ENCODE measurements at regions not wholly inside any gene's neighbourhood (a gene's known extent, or its start where the extent isn't known, plus 50 kb on each side); places are given as distances from the start of the nearest gene placed in this dataset.

DNA sequence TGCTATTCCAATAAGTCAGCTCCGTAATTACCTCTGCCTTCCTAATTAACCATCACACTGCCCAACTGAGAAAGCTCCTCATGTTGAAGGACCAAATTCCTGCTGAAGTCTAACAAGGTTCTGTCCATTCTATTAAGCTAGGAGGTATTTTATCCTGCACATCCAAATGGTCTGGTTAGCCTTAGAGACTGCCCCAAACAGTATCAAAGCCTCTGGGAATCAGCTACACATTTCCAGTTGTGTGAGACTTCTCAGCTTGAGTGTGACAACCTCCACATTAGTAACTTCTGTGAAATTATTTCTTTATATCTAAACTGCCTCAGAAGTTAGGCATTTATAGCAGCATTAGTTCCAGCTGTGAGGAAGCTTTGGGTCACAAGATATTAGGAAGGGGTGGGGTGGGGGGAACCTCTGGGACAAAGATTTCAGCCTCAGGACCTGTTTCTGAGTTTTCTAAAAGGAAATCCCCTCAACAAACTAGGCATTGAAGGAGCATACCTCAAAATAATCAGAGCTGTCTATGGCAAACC lies 150.5 kb upstream of the DUSP10 start:
- in situ Hi-C loops (cut with MboI; ENCODE audit: low pct_unique_long_range_greater_than_20kb, low sequenced_read_pairs), result no loop called here
- DNase-seq, result no peak

DNA sequence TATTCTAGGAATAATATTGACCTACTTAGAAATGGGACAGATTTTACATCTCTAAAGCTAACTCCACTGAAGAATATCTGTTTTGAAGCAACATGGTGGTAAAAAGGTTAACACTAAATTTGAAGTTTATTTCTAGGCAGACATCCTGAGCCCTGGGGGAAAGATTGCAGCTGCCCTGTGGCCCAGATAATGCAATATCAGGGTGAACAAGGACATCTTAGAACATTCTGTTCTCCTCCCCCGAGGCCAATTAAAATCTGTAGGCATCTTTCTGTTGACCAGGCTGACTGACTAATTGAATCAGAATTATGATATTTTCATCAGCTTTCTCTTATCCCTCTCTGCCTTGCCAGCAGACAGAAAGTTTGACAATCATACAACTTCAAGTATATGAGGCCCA lies 149.8 kb upstream of the DUSP10 start:
- in situ Hi-C loops (cut with MboI; ENCODE audit: low pct_unique_long_range_greater_than_20kb, low sequenced_read_pairs), result no loop called here
- no peak for DNase-seq

DNA sequence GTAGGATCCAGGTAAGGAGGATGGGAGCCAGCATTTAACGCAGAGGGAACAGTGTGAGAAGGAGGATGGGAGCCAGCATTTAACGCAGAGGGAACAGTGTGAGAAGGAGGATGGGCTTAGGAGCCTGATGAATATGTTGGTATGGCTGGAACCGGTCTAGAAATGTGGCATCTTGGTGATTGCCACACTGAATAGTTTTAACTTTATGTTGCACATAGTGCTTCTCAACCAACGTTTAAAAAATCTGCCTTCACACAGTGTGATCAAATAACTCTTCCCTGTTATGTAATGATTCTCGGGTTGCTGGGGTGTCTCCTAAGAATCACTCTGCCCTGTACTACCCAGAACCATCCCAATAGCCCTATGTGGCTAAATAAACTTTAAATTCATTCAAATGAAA lies 146.9 kb upstream of the DUSP10 start:
- in situ Hi-C loops (cut with MboI; ENCODE audit: low pct_unique_long_range_greater_than_20kb, low sequenced_read_pairs), result no loop called here
- DNase-seq, result no peak

DNA sequence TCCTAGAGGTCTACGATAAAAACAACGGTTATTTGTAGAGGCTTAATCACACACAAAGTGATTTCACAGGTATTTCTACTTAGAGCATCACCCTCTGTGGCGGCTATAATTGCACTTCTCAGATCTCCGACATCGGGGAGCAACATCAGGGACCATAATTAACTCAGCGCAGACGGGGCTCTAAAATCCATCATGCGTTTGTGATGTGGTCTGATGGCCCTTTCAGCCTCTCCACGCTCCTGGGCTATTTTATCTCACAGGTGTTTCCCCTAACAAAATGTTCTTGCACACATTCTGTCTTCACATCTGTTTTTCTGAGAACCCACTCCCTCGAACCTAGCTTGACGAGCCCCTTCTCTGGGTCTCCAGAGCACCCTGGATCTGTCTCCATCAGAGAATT lies 146.3 kb upstream of the DUSP10 start:
- no peak for DNase-seq
- in situ Hi-C loops (cut with MboI; ENCODE audit: low pct_unique_long_range_greater_than_20kb, low sequenced_read_pairs), result no loop called here

DNA sequence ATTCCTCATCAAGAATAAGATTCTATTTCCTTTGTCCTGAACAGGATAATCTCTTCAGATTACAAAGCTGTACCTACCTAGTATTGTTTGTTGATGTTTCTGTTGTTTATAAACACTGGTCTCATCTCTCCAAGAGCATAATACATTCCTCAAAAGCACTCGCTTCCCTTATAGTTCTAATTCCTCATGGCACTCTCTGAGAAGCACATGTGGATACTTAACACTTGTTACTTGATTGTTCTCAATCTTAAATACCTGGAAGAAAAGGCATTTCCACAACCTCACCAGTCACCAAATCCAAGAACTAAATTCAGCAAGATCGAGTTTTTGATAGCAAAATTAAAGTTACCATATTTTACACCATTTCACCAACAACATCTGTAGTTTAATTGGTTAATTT lies 145.9 kb upstream of the DUSP10 start:
- in situ Hi-C loops (cut with MboI; ENCODE audit: low pct_unique_long_range_greater_than_20kb, low sequenced_read_pairs), result no loop called here
- no peak for DNase-seq

DNA sequence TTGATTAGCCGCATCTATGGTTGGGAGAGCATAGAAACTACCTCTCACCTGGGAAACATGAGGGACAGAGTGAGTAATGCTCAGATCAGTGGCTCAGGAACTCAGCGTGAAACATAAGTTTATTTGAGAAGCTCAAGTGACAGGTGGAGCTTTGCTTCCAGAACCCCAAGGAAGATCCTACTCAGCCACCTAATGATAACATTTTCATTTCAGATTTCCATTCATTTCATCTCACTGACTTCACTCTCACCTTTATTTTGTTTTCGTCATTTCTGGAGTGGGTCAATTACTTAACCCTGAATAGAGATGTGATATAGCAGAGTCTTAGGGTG lies 145.5 kb upstream of the DUSP10 start:
- in situ Hi-C loops (cut with MboI; ENCODE audit: low pct_unique_long_range_greater_than_20kb, low sequenced_read_pairs), result no loop called here
- DNase-seq, result no peak

DNA sequence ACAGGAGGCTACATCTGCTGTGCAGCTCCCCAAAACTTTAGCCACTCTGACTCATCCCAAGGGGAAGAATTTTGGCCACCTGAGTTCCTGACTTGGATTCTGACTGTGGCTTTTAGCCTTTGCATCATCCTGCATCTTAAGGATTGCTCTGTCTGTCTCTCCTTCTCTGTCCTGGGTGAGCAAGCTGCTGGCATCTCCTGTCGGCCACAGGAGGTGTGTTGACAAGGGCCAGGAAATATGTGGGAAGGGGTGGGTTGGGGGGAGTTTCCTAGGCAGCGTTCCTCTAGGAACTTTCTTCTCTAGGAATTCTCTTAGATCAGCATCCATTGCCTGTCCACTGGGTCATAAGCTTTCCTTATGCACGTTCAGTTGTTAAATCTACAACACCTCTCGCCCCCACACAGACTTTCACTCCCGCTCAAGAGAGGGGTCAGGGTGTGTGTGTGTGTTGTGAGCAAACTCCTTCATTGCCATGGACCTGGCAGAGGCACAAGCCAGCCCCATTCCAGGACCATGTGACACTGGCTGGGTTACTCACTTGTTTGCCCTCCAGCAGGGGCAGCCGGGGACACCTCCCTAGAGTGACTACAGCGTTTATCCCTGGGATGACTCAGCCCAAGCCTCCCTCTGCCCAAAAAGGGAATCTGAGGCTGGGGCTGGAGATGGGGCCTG lies 145.0 kb upstream of the DUSP10 start:
- in situ Hi-C loops (cut with MboI; ENCODE audit: low pct_unique_long_range_greater_than_20kb, low sequenced_read_pairs), result no loop called here

DNA sequence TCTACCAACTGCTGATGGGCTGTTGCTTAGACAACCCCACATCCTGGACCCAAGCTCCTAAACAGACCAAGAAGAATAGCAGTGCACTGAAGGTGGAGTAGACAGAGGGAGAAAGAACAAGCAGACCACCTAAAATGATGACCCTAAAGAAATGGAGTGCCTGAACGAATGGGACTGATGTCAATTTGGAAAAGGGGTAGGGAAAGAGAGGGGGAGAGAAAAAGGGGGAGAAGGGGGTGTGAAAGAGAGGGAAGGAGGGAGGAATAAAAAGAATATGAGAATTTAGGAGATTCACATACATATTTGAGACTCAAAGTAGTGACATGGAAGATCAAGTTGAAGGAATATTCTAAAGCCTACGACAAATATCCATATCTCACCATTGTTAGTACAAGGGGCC lies 144.4 kb upstream of the DUSP10 start:
- DNase-seq, result no peak
- in situ Hi-C loops (cut with MboI; ENCODE audit: low pct_unique_long_range_greater_than_20kb, low sequenced_read_pairs), result no loop called here

More for the DNA sequence above, 145.0 kb upstream of the DUSP10 start:
- DNase-seq, result no peak

DNA sequence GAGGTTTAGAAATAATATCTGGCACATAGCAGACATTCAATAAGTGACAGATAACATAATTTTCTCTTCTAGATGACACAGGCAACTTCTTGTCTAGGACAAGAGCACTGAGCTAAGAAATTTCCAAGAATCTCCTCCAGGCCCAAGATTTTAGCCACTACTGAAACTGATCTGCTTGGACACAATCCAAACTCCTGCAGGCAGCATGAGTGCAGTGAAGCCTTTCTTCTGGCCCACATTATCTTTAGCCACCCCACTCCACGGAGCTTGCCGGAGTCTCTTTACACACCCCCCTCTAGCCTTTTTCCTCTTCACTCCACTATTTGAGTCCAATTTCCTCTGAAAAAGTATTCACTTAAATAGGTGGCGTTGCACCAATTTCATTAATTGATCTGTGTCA lies 142.9 kb upstream of the DUSP10 start:
- no peak for DNase-seq
- in situ Hi-C loops (cut with MboI; ENCODE audit: low pct_unique_long_range_greater_than_20kb, low sequenced_read_pairs), result no loop called here

DNA sequence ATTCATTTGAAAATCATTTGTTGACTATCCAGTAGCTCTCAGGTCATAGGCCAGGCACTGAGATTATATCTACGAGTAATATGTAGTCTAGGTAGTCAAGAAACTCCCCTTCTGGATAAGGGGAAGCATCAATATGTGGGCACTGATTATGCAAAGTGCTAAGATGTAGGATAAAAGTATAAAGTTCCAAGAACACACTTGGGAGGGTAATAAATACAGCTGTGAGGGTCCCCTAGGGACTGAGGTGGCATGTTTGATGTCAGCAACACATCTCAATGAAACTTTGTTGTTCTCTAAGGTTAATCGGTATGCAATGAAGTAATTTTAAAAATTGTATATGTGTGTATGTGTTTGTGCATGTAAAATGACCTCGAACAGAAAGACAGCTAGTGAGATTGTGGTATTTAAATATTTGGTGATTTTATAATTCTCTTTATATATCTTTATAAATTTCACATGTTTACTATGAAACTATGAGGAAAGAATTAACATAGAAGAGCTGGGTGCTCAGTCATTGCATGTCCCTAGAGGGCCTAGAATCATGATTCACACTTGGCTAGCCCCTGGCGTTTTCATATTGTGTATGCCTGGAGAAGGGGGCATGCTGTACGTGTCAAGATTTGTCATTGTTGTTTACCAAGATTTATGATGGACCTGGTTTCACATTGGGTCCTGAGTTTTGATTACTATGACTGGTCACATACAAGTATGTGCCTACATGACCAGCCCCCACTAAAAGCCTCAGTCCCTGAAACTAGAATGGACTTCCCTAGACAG lies 140.1 kb upstream of the DUSP10 start:
- in situ Hi-C loops (cut with MboI; ENCODE audit: low pct_unique_long_range_greater_than_20kb, low sequenced_read_pairs), result no loop called here
- DNase-seq, result no peak

DNA sequence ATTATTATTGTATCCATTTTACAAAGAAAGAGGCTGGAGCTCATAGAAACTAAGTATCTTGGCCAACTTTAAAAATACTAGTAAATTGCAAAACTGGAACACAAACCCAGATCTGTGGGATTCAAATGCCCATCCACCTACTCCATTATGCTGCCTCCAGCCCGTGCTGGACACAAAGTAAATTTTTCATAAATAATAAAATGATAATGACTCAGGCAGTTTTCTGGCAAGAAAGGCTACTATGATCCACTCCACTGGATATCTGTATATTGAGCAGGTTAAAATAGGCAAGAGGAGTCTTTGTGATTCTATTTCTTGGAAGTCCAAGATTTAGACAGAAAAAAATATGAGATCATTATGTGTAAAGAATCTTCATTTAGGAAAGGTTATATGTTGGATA lies 138.3 kb upstream of the DUSP10 start:
- in situ Hi-C loops (cut with MboI; ENCODE audit: low pct_unique_long_range_greater_than_20kb, low sequenced_read_pairs), result no loop called here
- no peak for DNase-seq

DNA sequence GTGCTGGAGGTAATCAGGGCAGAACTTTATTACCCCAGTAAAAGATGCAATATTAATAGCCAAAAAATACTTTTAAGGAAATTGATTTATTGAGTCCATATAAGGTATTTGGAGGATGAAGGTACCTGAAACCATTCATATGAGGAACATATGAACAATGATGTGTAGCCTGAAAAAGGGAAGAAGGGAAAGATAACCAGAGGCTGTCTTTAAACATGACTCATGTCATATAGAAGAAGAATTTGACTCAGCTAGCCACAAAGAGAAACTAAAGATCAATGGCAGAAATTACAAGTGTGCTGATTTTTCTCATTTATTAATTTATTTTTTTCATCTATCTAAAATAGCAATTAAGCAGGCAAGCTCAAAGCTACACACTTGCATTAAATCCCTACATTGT lies 136.2 kb upstream of the DUSP10 start:
- in situ Hi-C loops (cut with MboI; ENCODE audit: low pct_unique_long_range_greater_than_20kb, low sequenced_read_pairs), result no loop called here
- no peak for DNase-seq

DNA sequence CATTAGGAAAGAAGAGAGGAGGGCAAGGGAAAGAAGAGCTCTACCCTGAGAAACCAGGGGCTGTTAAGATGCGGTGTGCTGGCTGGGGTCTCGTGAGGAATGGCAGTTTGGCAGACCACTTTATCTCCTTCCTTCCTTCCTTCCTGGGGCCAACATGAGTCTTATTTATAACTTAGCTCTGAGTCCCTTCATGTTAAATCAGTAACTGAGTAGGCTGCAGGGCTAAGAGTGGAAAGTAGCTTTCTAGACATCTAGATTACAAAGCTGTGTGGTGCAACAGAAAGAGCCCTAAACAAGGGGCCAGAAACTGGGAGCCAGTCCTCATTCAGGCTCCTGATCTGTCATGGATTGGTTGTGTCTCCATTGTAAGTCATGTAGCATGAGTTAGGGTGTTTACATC lies 135.4 kb upstream of the DUSP10 start:
- in situ Hi-C loops (cut with MboI; ENCODE audit: low pct_unique_long_range_greater_than_20kb, low sequenced_read_pairs), result no loop called here
- DNase-seq, result no peak

DNA sequence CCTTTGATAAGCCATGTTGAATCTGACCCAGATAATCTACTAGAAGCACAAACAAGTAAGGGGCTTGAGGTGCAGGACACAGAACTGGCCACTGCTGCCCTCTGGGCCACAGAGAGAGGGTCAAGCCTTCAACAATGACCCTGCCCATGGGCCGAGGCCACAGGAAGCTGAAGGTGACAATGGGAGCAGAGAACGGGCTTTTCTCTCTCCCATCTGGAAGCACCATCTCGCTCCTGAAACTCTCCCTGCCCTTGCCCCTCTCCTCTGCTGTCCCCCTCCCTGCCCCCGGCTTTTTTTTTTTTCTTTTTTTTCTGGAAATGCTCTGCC lies 133.1 kb upstream of the DUSP10 start:
- in situ Hi-C loops (cut with MboI; ENCODE audit: low pct_unique_long_range_greater_than_20kb, low sequenced_read_pairs), result no loop called here
- DNase-seq, result no peak

DNA sequence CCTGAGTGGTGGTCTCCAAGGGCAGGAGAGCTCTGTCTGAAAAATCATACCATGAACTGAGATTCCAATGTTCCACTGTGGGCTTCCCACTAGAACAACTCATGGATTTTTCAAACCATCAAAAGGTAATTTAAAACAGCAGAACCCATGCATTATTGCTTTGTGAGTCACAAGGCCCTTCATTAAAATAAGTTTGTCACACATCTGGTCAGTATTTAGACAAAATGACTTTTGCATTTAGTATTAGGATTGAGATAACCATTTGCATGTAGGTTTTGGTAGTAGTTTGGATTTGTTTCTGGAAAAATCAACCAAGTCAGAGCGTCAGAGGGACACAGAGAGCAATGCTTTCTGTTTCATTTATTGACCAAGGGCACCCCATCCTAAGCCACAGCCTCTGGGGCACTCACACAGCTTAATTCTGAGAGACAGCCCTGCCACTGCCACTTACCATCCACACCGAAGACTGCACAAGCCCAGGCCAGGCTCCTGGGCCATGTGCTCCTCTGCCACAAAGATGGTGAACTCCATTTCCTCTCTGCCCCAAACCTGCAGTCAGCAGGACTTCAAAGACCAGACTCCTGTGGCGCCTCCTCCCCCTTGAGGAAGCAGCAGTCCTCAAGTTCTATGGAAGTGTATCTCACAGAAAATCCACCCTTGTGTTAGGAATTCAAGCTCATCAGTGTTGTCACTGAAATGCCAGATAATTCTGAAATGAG lies 132.6 kb upstream of the DUSP10 start:
- in situ Hi-C loops (cut with MboI; ENCODE audit: low pct_unique_long_range_greater_than_20kb, low sequenced_read_pairs), result no loop called here
- DNase-seq, result no peak

DNA sequence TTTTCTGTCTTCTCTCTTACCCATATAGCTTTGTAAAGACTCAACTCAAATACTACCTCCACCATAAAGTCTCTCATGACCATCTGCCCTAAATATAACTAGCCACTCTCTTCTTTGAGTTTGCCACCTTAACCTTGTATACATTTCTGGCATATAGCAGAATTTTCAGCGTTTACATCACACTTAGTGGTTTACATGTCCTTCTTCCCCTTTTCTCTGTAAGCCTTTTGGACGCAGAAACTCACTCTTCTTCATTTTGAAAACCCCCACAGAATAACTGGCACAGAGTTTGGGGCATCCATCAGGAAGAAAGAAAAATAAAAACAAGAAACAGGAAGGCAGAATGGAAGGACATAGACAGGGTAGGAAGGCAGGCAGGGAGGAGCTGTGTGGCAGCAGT lies 131.8 kb upstream of the DUSP10 start:
- in situ Hi-C loops (cut with MboI; ENCODE audit: low pct_unique_long_range_greater_than_20kb, low sequenced_read_pairs), result no loop called here
- DNase-seq, result peak; percentile 7

DNA sequence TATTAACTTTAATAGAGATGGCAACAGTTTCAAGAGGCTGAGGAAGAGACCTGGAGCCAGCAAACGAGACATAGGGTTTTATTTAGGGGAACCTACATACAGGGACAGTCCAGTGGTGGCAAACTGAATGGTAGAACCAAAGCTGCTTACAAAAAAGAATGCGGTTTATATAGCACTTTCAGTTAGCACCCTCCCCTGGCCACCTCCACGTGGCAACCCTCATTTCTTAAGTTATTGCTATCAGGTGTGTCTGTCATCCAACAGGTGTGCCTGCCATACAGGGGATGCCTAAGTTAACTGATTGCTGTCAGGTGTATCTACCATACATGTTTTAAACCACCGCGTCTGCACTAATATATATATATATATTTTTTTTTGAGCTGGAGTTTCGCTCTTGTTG lies 129.2 kb upstream of the DUSP10 start:
- in situ Hi-C loops (cut with MboI; ENCODE audit: low pct_unique_long_range_greater_than_20kb, low sequenced_read_pairs), result no loop called here
- no peak for DNase-seq

DNA sequence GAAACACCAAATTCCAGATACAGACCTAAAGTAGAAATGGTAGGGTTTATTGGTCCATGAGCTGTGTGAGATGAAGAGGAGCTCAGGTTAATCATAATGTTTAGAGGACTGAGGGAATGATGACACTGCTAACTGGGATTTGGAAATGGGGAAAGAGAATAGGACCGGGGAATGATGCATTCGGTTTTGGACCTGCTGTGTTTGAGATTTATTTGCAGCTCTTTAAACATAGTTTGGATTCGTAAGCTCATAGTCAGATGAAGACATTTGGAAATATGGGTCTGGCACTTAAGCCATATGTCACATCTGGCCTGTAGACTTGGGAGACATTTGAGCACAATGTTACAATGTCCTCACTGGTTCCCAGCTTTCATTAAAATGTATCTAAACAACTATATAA lies 127.9 kb upstream of the DUSP10 start:
- in situ Hi-C loops (cut with MboI; ENCODE audit: low pct_unique_long_range_greater_than_20kb, low sequenced_read_pairs), result no loop called here
- no peak for DNase-seq

DNA sequence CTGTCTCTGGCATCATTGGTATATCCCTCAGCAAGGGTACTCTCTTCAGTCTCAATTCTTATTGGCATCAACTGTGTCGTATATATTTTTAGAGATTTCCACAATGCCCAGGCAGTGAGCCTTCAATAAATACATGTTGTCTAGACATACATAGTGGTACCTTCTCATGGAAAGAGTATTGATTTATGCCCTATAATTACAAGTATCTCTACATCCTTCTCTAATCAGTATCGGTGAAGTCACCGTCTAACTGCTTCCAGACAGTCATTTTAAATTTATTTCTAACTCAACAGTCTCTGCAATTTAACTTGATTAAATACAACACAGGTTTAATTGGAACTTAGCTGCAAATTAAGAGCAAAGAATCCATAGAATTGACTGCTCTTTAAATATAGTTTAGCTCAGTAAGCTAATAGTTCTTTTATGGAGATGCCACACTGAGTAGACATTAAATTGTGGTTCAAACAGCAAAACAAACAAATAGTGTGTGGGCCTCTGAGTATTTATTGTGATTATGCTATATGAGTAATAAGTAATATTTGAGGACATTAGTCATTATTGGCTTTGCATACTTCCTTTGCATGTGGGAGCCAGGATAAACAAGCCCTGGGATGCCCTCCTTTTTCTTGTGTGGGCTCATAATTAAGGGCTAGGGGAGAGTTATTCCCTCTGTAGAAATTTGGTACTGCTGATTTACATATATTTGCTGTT lies 126.9 kb upstream of the DUSP10 start:
- in situ Hi-C loops (cut with MboI; ENCODE audit: low pct_unique_long_range_greater_than_20kb, low sequenced_read_pairs), result no loop called here
- no peak for DNase-seq

DNA sequence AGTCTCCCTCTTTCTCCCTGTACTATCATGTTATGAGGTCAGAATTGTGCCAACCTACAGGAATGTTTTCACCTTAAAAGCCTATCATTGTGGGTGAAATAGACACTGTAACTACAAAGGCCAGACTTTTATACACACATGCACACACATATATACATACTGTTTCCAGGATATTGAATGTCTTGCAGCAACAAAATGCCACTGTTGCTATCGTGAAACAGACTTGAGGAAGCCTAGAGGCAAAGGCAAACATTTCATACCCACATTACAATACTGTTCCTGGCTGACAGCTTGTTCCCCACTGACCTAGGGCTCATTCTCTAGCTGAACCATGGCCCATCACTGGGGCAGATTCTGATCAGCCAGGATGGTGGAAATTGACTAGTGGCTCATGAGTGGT lies 125.1 kb upstream of the DUSP10 start:
- in situ Hi-C loops (cut with MboI; ENCODE audit: low pct_unique_long_range_greater_than_20kb, low sequenced_read_pairs), result no loop called here
- no peak for DNase-seq

All from KBM-7 (cell line).